Activated T-cell treated with anti-CD3 and anti-CD28 coated beads, Interleukin-2, amount 50 U/mL, for 24 hours (primary cell): ENCODE measurements at regions not wholly inside any gene's neighbourhood (a gene's known extent, or its start where the extent isn't known, plus 50 kb on each side); places are given as distances from the start of the nearest gene placed in this dataset.

Experiments
- DNase-seq: peaks from one replicate; pipeline ENCODE4 v3.0.0-alpha.2; 2020
- H3K27ac Mint-ChIP-seq: 2 replicates; pipeline ENCODE4 v1.8.0; 2020; ENCODE audit warnings: mild to moderate bottlenecking, mixed read lengths
- H3K27me3 Mint-ChIP-seq: 2 replicates; pipeline ENCODE4 v1.8.0; 2020; ENCODE audit warnings: mixed read lengths
- H3K36me3 Mint-ChIP-seq: 2 replicates; pipeline ENCODE4 v1.8.0; 2020; ENCODE audit warnings: low read depth, mixed read lengths
- H3K4me1 Mint-ChIP-seq: 2 replicates; pipeline ENCODE4 v1.8.0; 2020; ENCODE audit warnings: low read depth, mixed read lengths
- H3K4me3 Mint-ChIP-seq: 2 replicates; pipeline ENCODE4 v1.8.0; 2020; ENCODE audit warnings: mild to moderate bottlenecking, moderate library complexity, mixed read lengths
- H3K9me3 Mint-ChIP-seq: 2 replicates; pipeline ENCODE4 v1.8.0; 2020; ENCODE audit warnings: mixed read lengths

DNA sequence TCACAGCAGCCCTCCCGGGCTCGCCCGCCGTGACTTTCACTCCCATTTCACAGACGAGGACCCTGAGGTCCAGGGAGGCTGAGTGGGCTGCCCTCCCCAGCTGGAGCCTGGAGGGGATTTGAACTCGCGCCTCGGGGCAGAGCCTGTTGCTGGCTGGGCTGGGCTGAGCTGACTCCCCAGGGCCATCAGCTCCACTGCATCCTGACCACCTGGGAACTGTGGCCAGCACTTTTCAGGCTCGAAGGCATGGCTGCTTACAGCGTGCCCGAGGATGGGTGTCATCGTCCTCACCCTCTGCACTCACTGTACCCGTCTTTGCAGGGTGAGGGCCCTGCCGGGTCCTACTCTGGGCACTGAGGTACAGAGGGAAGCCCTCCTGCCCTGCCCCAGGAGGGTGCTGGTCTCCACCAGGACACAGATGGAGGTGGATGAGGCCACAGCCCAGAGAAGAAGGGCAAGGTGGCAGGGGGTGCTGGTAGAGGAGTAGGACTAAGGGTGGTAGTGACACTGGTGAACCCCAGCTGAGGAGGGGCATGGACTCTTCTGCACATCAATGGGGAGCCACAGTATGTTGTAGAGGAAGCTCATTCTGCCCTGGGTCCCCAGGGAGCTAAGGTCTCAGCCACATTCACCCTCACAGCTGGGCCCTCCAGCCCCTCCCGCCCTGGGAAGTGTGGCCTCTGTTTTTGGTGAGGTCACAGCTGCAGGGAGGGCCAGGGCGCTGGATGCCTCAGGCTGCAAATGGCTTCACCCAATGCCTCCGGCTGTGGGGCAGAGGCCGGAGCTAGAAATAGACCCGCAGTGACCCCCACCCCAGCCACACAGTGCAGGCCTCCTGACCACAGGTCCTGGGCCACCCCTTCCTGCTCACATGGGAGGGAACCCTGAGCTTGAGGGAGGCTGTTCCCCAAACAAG lies 365.1 kb upstream of the SFSWAP start:
- DNase-seq: no peak
- Mint-ChIP-seq H3K4me3 (no peak overlapping the region), H3K36me3 (no peaks in the 10 kb centered on the region), H3K4me1 (no peaks in the 10 kb centered on the region), H3K27me3 (peaks cover 14% of the 10 kb centered on the region), H3K9me3 (no peaks in the 10 kb centered on the region), H3K27ac (no peak overlapping the region)

- DNase-seq: no peak
- H3K4me1 Mint-ChIP-seq: no peaks in the 10 kb centered on the region
These were observed 364.1 kb upstream of the SFSWAP start for GRCh38 chr12:131346555-131347344.

DNA sequence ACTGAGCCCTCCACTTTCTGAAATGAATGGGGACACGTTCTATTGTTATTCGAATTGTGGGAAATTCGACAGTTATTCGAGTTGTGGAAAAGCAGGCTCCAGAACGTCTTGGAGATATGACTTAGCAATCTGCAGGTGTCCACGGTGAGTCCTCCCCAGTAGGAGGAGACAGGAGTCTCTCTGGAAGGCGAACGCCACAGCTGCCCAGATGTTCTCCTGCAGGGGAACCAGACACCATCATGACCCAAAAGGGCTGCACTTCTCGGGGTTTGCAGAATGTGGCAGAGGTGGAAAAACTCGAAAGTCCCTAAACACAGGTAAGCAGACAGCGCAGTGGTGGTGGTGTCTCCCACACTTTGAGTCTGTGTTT lies 363.6 kb upstream of the SFSWAP start:
- no peaks in the 10 kb centered on the region for H3K4me1 Mint-ChIP-seq
- DNase-seq: no peak
- no peaks in the 10 kb centered on the region for H3K36me3 Mint-ChIP-seq
- H3K4me3 Mint-ChIP-seq: no peak overlapping the region
- H3K27ac Mint-ChIP-seq: no peak overlapping the region
- H3K27me3 Mint-ChIP-seq: peaks cover 18% of the 10 kb centered on the region
- H3K9me3 Mint-ChIP-seq: no peaks in the 10 kb centered on the region

More at GRCh38 chr12:131346555-131347344, 364.1 kb upstream of the SFSWAP start:
- Mint-ChIP-seq H3K36me3 (no peaks in the 10 kb centered on the region), H3K27me3 (peaks cover 17% of the 10 kb centered on the region), H3K27ac (no peak overlapping the region), H3K9me3 (no peaks in the 10 kb centered on the region), H3K4me3 (no peak overlapping the region)

DNA sequence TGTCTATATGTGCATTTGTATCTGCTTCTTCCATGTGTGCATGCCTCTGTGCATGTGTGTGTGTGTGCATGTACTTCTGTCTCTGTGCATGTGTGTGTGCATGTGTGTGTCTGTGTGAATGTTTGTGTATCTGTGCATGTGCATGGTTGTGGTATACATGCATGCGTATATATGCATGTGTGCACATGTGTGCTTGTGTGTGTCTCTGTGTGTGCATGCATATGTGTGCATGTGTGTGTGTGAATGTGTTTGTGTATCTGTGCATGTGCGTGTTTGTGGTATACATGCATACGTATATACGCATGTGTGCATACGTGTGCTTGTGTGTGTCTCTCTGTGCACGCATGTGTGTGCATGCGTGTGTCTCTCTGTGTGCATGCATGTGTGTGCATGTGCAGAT lies 363.2 kb upstream of the SFSWAP start:
- Mint-ChIP-seq H3K36me3 (no peaks in the 10 kb centered on the region), H3K27me3 (peaks cover 18% of the 10 kb centered on the region), H3K27ac (no peak overlapping the region), H3K9me3 (no peaks in the 10 kb centered on the region), H3K4me1 (no peaks in the 10 kb centered on the region), H3K4me3 (no peak overlapping the region)
- no peak for DNase-seq

DNA sequence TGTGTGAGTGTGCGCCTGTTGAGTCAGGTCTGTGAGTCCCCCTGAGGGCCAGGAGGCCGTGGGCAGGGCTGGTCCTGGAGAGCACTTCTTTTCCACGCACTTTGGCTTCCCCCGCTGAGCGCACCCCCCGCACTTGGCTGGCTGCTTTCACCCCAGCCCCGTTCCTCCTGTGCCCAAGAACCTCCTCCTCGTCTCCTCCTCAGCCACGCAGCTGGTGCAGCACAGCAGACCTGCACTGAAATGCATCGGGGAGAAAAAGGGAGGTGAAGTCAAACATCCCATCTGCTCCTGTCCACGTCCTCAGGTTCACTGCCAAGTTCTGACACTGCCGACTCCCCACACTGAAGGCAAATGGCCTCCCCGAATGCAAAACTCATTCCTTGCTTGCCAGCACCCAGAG lies 362.7 kb upstream of the SFSWAP start:
- no peaks in the 10 kb centered on the region for H3K36me3 Mint-ChIP-seq
- H3K4me1 Mint-ChIP-seq: no peaks in the 10 kb centered on the region
- DNase-seq: no peak
- H3K27ac Mint-ChIP-seq: no peak overlapping the region
- peaks cover 18% of the 10 kb centered on the region for H3K27me3 Mint-ChIP-seq
- no peaks in the 10 kb centered on the region for H3K9me3 Mint-ChIP-seq
- no peak overlapping the region for H3K4me3 Mint-ChIP-seq

DNA sequence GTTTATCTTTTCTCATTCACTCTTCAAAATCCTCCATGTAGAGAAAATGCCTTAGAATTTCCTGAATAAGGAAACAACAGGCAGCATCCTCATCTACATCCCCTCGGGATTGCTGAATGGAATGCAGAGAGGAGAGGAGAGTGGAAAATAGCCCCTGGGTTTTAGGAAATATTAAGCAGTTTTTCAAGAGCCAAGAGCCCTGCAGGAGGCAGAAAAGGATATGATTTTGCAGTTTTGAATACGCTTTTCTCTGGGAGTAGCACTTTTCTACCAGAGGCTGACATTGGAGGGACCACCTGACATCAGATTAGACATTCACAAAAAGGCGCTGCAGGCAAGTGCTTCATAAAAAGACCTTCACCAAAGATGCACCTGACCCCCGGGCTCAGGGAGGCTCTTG lies 362.2 kb upstream of the SFSWAP start:
- H3K4me3 Mint-ChIP-seq: no peak overlapping the region
- peaks cover 18% of the 10 kb centered on the region for H3K27me3 Mint-ChIP-seq
- H3K36me3 Mint-ChIP-seq: no peaks in the 10 kb centered on the region
- no peaks in the 10 kb centered on the region for H3K9me3 Mint-ChIP-seq
- no peak for DNase-seq
- no peaks in the 10 kb centered on the region for H3K4me1 Mint-ChIP-seq
- H3K27ac Mint-ChIP-seq: no peak overlapping the region

- H3K27me3 Mint-ChIP-seq: peaks cover 18% of the 10 kb centered on the region
- H3K27ac Mint-ChIP-seq: no peak overlapping the region
- H3K4me1 Mint-ChIP-seq: no peaks in the 10 kb centered on the region
- H3K9me3 Mint-ChIP-seq: no peaks in the 10 kb centered on the region
- no peak overlapping the region for H3K4me3 Mint-ChIP-seq
- no peak for DNase-seq
- H3K36me3 Mint-ChIP-seq: no peaks in the 10 kb centered on the region
These were observed 361.3 kb upstream of the SFSWAP start for GRCh38 chr12:131349397-131350127.

DNA sequence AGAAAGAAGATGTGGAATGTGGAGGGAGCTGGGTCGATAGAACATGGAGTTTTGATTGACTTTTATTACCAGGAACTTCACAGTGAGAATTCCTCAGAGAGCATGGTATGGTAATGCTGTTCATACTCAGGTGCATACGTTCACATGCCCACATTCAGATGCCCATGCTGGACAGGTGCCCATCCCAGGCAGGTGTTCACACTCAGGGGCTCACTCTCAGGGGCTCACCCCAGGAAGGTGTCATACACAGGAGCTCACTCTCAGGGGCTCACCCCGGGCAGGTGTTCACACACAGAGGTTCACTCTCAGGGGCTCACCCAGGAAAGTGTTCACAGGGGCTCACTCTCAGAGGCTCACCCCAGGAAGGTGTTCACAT lies 360.0 kb upstream of the SFSWAP start:
- no peaks in the 10 kb centered on the region for H3K36me3 Mint-ChIP-seq
- peaks cover 18% of the 10 kb centered on the region for H3K27me3 Mint-ChIP-seq
- no peak for DNase-seq
- H3K4me3 Mint-ChIP-seq: no peak overlapping the region
- H3K9me3 Mint-ChIP-seq: no peaks in the 10 kb centered on the region
- H3K4me1 Mint-ChIP-seq: no peaks in the 10 kb centered on the region
- no peak overlapping the region for H3K27ac Mint-ChIP-seq

DNA sequence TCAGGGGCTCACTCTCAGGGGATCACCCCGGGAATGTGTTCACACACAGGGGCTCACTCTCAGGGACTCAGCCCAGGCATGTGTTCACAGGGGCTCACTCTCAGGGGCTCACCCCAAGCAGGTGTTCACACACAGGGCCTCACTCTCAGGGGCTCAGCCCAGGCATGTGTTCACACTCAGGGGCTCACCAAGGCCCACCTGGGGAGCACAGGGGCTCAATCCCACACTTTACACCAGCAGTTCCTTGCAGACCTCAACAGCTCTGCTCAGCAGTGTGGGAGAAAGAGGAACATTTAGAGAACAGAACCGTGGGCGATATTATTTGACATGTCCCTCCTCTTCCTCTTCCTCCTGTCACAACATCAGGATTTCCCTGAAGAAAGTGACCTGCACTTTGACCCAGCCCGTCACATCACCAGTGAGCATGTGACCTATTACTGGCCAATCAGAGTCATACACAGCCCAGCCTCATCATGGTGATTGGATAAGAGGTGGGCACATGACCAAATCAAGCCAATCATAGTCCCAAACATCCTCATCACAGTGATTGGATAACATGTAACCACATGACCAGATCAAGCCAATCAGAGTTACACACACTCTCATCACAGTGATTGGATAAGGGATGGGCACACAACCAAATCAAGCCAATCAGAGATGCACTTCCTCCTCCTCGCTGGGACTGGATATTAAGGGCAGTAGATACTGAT lies 359.4 kb upstream of the SFSWAP start:
- DNase-seq: no peak
- H3K4me3 Mint-ChIP-seq: no peak overlapping the region
- no peaks in the 10 kb centered on the region for H3K4me1 Mint-ChIP-seq
- peaks cover 24% of the 10 kb centered on the region for H3K27me3 Mint-ChIP-seq
- H3K36me3 Mint-ChIP-seq: no peaks in the 10 kb centered on the region
- H3K27ac Mint-ChIP-seq: no peak overlapping the region
- no peaks in the 10 kb centered on the region for H3K9me3 Mint-ChIP-seq

- Mint-ChIP-seq H3K27ac (no peak overlapping the region), H3K9me3 (no peaks in the 10 kb centered on the region), H3K27me3 (peaks cover 30% of the 10 kb centered on the region), H3K36me3 (no peaks in the 10 kb centered on the region), H3K4me1 (no peaks in the 10 kb centered on the region), H3K4me3 (no peak overlapping the region)
- no peak for DNase-seq
These were observed 358.5 kb upstream of the SFSWAP start for GRCh38 chr12:131352296-131352900.

DNA sequence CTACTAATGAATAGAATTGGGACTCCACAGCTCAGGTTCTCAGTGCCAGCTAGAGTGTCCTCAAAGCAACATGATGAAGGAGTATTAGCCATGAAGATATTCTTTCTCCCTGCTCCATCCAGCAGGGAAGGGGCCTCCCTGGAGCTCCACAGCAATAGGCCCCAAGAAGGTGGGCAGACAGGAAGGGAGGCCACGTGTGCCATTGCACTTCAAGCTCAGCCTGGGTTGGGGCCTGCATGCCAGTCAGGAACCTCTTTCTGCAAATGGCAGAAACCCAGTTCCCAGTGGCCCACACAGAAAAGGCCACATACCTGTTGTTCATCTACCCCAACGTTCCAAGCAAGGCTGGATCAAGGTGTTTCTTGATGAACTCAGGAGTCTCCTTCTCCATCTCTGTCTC lies 357.5 kb upstream of the SFSWAP start:
- Mint-ChIP-seq H3K27ac (no peak overlapping the region), H3K9me3 (no peaks in the 10 kb centered on the region), H3K36me3 (no peaks in the 10 kb centered on the region), H3K27me3 (peaks cover 30% of the 10 kb centered on the region), H3K4me3 (no peak overlapping the region), H3K4me1 (no peaks in the 10 kb centered on the region)
- no peak for DNase-seq

- peaks cover 27% of the 10 kb centered on the region for H3K27me3 Mint-ChIP-seq
- H3K9me3 Mint-ChIP-seq: no peaks in the 10 kb centered on the region
- no peak for DNase-seq
- H3K4me1 Mint-ChIP-seq: no peaks in the 10 kb centered on the region
- H3K36me3 Mint-ChIP-seq: no peaks in the 10 kb centered on the region
- no peak overlapping the region for H3K4me3 Mint-ChIP-seq
- H3K27ac Mint-ChIP-seq: no peak overlapping the region
These were observed 357.1 kb upstream of the SFSWAP start for GRCh38 chr12:131353826-131354225.

DNA sequence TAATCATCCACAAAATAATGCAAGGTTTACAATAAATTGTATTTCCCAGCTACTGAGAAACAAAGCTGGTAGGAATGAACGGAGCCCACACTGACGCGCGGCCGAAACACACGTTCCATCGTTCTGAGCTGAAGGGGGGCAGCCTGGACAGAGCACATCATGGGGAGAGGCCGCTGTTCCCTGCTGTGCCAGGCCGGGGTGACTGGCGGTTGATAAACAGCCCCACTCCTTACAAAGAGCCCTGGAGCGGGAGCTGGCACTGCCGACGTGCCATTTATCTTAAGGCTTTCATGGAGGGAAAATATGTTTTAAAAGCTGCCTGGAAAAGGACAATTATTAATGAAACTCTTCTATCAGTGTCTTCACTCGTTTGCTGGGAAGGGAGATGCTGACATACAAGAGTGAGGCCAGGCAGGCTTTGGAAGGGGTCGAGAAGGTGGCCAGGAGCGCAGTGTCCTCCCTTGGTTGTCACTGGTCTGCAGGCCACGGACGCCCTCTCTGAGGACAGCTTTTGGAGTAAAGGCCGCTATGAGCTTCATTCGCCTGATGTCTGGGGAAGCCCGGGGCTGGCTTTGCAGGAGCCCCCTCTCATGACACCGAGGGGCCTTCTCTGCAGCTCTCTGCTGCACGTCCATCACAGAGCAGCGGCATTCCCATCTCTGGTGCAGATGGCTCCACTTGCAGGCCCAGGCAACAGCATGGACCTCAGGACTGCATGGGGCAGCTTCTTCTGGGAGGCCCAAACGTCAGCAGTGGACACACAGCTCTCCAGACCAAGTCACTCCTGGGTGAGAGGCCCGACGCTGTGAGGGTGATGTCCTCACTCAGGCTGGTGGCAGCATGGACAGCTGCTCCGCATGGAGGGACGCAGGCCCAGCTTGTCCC lies 355.3 kb upstream of the SFSWAP start:
- no peak overlapping the region for H3K4me3 Mint-ChIP-seq
- no peak overlapping the region for H3K27ac Mint-ChIP-seq
- peaks cover 22% of the 10 kb centered on the region for H3K27me3 Mint-ChIP-seq
- no peaks in the 10 kb centered on the region for H3K9me3 Mint-ChIP-seq
- no peak for DNase-seq
- no peaks in the 10 kb centered on the region for H3K36me3 Mint-ChIP-seq
- H3K4me1 Mint-ChIP-seq: no peaks in the 10 kb centered on the region
